A673 (cell line): ENCODE measurements at regions not wholly inside any gene's neighbourhood (a gene's known extent, or its start where the extent isn't known, plus 50 kb on each side); places are given as distances from the start of the nearest gene placed in this dataset.
"Not testable (repeated sequence)": the region's sequence is repeated elsewhere in the genome, so short reads cannot be mapped to it uniquely, and the experiment has no call there.

Experiments
- EZH2 ChIP-seq: fragments of 200-600 bp; sonication (generic); IDR thresholded peaks from 2 replicates; pipeline ENCODE4 v1.6.1; 2017; ENCODE audit warnings: borderline replicate concordance, low read depth, mild to moderate bottlenecking, mixed read lengths, antibody characterized with exemption, low read length; ENCODE audit not compliant: poor library complexity, severe bottlenecking
- TF ChIP-seq, protein P1 (sequence below): fragments of 300-800, 200-600 bp; sonication (generic); conservative IDR thresholded peaks from 2 replicates; pipeline ENCODE4 v1.5.1; 2017; ENCODE audit warnings: low read depth, mild to moderate bottlenecking, antibody characterized with exemption, low read length, moderate library complexity, mixed read lengths

DNA sequence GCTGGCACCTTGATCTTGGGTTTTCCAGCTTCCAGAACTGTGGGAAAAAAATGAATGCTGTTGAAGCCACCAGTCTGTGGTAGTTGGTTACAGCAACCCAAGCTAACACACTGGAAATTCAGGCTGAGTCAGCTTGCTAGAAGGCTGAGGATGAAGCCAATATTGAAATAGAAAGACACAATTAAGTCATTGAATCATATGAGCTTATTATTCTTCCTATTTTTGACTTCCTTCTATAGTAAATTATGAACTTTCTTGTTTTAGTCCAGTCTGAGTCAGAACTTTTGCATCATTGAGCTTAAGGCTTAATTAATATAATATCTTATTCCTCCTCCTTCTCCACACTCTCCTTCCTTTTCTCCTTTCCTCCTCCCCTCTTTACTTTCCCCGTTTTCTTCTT, 153.6 kb upstream of the LRRC61 start:
- TF ChIP-seq, protein P1, sequence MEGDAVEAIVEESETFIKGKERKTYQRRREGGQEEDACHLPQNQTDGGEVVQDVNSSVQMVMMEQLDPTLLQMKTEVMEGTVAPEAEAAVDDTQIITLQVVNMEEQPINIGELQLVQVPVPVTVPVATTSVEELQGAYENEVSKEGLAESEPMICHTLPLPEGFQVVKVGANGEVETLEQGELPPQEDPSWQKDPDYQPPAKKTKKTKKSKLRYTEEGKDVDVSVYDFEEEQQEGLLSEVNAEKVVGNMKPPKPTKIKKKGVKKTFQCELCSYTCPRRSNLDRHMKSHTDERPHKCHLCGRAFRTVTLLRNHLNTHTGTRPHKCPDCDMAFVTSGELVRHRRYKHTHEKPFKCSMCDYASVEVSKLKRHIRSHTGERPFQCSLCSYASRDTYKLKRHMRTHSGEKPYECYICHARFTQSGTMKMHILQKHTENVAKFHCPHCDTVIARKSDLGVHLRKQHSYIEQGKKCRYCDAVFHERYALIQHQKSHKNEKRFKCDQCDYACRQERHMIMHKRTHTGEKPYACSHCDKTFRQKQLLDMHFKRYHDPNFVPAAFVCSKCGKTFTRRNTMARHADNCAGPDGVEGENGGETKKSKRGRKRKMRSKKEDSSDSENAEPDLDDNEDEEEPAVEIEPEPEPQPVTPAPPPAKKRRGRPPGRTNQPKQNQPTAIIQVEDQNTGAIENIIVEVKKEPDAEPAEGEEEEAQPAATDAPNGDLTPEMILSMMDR, result not testable (repeated sequence)
- TF ChIP-seq EZH2, result not testable (repeated sequence)
